ENCODE measurements at regions not wholly inside any gene's neighbourhood (a gene's known extent, or its start where the extent isn't known, plus 50 kb on each side); places are given as distances from the start of the nearest gene placed in this dataset.

DNA sequence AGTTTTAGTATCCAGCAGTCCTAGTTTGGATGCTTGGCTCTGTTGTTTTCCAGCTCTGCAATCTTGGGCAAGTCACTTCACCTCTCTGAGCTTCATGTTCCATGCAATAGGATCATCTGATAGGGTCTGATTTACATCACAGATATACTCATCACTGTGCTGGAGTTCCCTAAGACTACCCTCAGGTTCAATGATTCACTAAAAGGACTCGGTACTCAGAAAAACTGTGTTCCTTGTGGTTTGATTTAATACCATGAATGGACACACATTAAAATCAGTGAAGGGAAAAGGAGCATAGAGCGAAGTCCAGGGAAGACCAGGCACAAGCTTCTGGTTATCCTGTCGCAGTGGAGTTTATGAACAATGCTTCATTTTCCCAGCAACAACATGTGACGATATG lies 119.9 kb upstream of the EFNA5 start:
- H3K4me1 ChIP-seq: no peaks in the 10 kb centered on the region
- no peak overlapping the region for H3K27ac ChIP-seq
- no peak for DNase-seq
- no peaks in the 10 kb centered on the region for H3K9me3 ChIP-seq
- H3K4me3 ChIP-seq: no peak overlapping the region
- TF ChIP-seq, protein P1, sequence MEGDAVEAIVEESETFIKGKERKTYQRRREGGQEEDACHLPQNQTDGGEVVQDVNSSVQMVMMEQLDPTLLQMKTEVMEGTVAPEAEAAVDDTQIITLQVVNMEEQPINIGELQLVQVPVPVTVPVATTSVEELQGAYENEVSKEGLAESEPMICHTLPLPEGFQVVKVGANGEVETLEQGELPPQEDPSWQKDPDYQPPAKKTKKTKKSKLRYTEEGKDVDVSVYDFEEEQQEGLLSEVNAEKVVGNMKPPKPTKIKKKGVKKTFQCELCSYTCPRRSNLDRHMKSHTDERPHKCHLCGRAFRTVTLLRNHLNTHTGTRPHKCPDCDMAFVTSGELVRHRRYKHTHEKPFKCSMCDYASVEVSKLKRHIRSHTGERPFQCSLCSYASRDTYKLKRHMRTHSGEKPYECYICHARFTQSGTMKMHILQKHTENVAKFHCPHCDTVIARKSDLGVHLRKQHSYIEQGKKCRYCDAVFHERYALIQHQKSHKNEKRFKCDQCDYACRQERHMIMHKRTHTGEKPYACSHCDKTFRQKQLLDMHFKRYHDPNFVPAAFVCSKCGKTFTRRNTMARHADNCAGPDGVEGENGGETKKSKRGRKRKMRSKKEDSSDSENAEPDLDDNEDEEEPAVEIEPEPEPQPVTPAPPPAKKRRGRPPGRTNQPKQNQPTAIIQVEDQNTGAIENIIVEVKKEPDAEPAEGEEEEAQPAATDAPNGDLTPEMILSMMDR (IDR thresholded peaks at IDR 0.05): no peak
- TF ChIP-seq POLR2A (IDR thresholded peaks at IDR 0.05): no peak
- no peaks in the 10 kb centered on the region for H3K36me3 ChIP-seq
- no peaks in the 10 kb centered on the region for H3K27me3 ChIP-seq

DNA sequence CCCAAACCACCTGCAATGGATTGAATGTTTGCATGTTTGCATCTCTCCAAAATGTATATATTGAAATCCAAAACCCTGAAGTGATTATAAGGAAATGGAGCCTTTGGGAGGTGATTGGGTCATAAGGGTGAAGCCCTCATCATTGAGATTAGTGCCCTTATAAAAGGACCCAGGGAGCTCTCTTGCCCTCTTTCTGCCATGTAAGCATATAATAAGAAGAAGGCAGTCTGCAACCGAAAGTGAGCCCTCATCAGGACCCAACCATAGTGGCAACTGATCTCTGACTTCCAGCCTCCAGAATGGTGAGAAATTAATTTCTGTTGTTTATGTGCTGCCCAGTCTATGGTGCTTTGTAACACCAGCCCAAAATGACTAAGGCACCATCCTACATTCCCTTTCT lies 115.7 kb upstream of the EFNA5 start:
- peaks cover 0 to 1% (median 0%) of the 10 kb centered on the region in 4 donors for H3K9me3 ChIP-seq
- DNase-seq: no peak
- H3K27me3 ChIP-seq: no peaks in the 10 kb centered on the region
- no peak overlapping the region for H3K27ac ChIP-seq
- no peaks in the 10 kb centered on the region for H3K36me3 ChIP-seq
- H3K4me1 ChIP-seq: no peaks in the 10 kb centered on the region
- H3K4me3 ChIP-seq: no peak overlapping the region
- TF ChIP-seq, protein P1 (IDR thresholded peaks at IDR 0.05): no peak
- no peak for TF ChIP-seq POLR2A (IDR thresholded peaks at IDR 0.05)

DNA sequence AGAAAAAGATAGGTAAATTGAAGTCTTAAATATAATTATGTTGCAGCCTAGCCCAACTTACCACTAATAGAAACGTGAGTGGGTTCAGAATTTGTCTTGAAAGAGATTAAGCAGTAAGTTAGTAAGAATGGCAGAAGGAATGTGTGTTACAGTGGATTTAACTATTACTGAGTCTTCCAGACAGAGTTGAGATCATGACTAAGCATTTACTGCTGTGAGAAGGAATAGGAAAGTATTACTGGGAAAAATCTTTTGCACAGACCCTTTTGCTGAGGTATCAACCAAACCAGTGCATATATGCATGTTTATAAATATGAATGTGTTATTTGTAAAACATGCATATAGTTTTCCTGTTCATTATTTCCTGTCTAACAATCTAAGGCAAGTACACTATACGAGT lies 112.8 kb upstream of the EFNA5 start:
- Histone ChIP-seq H3K27me3 (no peaks in the 10 kb centered on the region), H3K4me3 (no peak overlapping the region), H3K4me1 (no peaks in the 10 kb centered on the region), H3K36me3 (no peaks in the 10 kb centered on the region), H3K9me3 (peaks cover 0 to 5% (median 0%) of the 10 kb centered on the region in 4 donors), H3K27ac (no peak overlapping the region)
- no peak for DNase-seq
- TF ChIP-seq, protein P1 (IDR thresholded peaks at IDR 0.05): no peak
- no peak for TF ChIP-seq POLR2A (IDR thresholded peaks at IDR 0.05)

DNA sequence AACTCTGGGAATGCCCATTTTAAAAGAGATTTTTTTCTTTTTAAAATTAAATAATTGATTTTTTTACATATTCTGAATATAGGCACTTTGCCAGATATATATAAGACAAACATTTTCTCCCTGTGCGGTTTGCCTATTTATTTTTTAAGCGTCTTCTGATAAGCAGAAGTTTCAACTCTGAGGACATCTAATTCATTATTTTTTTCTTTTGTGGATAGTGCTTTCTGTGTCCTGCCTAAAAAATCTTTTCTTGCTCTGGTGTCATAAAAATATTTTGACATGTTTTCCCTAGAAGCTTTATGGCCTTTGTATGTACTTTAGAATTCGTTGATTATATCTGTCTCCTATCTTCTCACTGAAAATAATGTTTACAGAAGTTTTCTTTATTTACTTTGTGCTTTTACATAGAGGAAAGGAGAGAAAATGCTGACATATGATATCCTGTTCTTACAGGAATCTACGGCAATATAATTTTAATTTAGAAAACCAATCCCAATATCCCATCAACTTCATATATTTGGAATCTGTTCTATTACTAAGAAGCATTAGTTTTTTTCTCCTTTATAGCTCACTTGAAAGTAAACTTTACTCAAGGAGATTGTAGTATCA lies 111.9 kb upstream of the EFNA5 start:
- no peak for TF ChIP-seq POLR2A (IDR thresholded peaks at IDR 0.05)
- TF ChIP-seq, protein P1 (IDR thresholded peaks at IDR 0.05): no peak
- Histone ChIP-seq H3K4me1 (no peaks in the 10 kb centered on the region), H3K9me3 (peaks cover 0 to 5% (median 0%) of the 10 kb centered on the region in 4 donors), H3K27me3 (no peaks in the 10 kb centered on the region), H3K36me3 (no peaks in the 10 kb centered on the region), H3K27ac (no peak overlapping the region), H3K4me3 (no peak overlapping the region)
- DNase-seq: no peak

DNA sequence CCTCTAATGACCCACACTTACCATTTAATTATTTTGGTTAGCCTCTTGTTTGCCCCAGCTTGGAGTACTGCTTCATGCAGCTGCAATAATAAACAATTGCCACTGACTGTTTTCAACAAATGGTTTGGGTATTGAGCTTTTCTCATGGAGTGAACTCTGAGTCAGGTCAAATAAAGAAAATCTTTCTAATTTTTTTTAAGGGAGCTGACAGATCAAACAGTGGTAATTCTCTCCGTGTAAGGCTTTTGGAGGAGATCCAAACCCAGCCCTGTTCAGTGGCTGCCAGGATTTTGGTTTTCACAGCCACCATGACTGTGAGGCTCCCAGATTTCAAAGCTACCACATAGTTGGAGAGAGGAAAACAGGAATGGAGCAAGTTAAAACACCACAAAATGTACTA lies 110.7 kb upstream of the EFNA5 start:
- no peaks in the 10 kb centered on the region for H3K4me1 ChIP-seq
- no peaks in the 10 kb centered on the region for H3K27me3 ChIP-seq
- no peak overlapping the region for H3K4me3 ChIP-seq
- H3K36me3 ChIP-seq: no peaks in the 10 kb centered on the region
- peak overlapping the region in 1 of 4 donors; percentile 37 for H3K27ac ChIP-seq
- no peak for TF ChIP-seq POLR2A (IDR thresholded peaks at IDR 0.05)
- TF ChIP-seq, protein P1 (IDR thresholded peaks at IDR 0.05): no peak
- DNase-seq: no peak
- peaks cover 0 to 5% (median 0%) of the 10 kb centered on the region in 4 donors for H3K9me3 ChIP-seq

DNA sequence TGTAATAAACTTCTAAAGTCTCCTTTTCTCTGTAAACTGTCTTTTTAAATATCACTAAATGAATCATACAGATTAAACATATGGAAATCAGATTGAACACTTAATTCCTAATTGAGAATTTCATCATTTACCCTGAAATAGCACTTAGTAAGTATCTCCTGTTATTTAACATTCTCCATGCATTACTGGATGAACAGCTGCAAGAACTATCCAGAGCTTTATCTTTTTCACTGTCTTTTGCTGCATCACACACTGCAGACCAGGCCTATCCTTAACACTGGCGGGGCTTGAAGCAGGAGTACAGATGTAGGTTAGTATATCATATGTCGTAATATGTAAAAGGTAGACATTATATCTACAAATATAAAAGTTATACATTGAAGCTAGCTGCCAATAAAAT lies 108.7 kb upstream of the EFNA5 start:
- TF ChIP-seq POLR2A (IDR thresholded peaks at IDR 0.05): no peak
- TF ChIP-seq, protein P1 (IDR thresholded peaks at IDR 0.05): no peak
- Histone ChIP-seq H3K4me3 (no peak overlapping the region), H3K27me3 (no peaks in the 10 kb centered on the region), H3K9me3 (peaks cover 0 to 5% (median 0%) of the 10 kb centered on the region in 4 donors), H3K4me1 (no peaks in the 10 kb centered on the region), H3K27ac (no peak overlapping the region), H3K36me3 (no peaks in the 10 kb centered on the region)
- no peak for DNase-seq
